ENCODE measurements at regions not wholly inside any gene's neighbourhood (a gene's known extent, or its start where the extent isn't known, plus 50 kb on each side); places are given as distances from the start of the nearest gene placed in this dataset.
A peak's percentile ranks its signal among the peaks of the same experiment; 100 is the strongest.

GRCh38 chr16:24667244-24667764 lies 62.1 kb upstream of the TNRC6A start:
- no peaks in the 10 kb centered on the region for H3K36me3 ChIP-seq (ENCODE audit: insufficient read depth, low read length)
- no peak overlapping the region for H3K4me2 ChIP-seq (ENCODE audit: insufficient read depth, low read length)
- no peak overlapping the region for H3K4me3 ChIP-seq (ENCODE audit: insufficient read depth, low read length)
- H3K27ac ChIP-seq (ENCODE audit: low read depth, low read length), result no peak overlapping the region
- peaks cover 25% of the 10 kb centered on the region for H3K4me1 ChIP-seq (ENCODE audit: insufficient read depth, low read length)
- H3K79me2 ChIP-seq (ENCODE audit: insufficient read depth, low read length), result no peaks in the 10 kb centered on the region
- H3K9me3 ChIP-seq (ENCODE audit: low read depth, low read length), result no peaks in the 10 kb centered on the region
- peak overlapping the region; percentile 48 for H2AFZ ChIP-seq (ENCODE audit: low read length)
- no peaks in the 10 kb centered on the region for H4K20me1 ChIP-seq (ENCODE audit: insufficient read depth, low read length)
- no peaks in the 10 kb centered on the region for H3K27me3 ChIP-seq (ENCODE audit: insufficient read depth, low read length)
- no peak for DNase-seq (ENCODE audit: insufficient read length, low spot score, missing footprints)
- TF ChIP-seq CTCF (IDR thresholded peaks at IDR 0.05; ENCODE audit: extremely low read depth, low read depth, low read length), result no peak

GRCh38 chr16:24668481-24669061 lies 60.9 kb upstream of the TNRC6A start:
- Histone ChIP-seq H3K36me3 (ENCODE audit: insufficient read depth, low read length) (no peaks in the 10 kb centered on the region), H3K9me3 (ENCODE audit: low read depth, low read length) (no peaks in the 10 kb centered on the region), H3K4me3 (ENCODE audit: insufficient read depth, low read length) (peak overlapping the region; percentile 13), H4K20me1 (ENCODE audit: insufficient read depth, low read length) (no peaks in the 10 kb centered on the region), H3K27me3 (ENCODE audit: insufficient read depth, low read length) (no peaks in the 10 kb centered on the region), H3K4me2 (ENCODE audit: insufficient read depth, low read length) (peak overlapping the region; percentile 49), H3K27ac (ENCODE audit: low read depth, low read length) (peak overlapping the region; percentile 94), H3K79me2 (ENCODE audit: insufficient read depth, low read length) (no peaks in the 10 kb centered on the region), H2AFZ (ENCODE audit: low read length) (peak overlapping the region; percentile 73), H3K4me1 (ENCODE audit: insufficient read depth, low read length) (peaks cover 25% of the 10 kb centered on the region)
- DNase-seq (ENCODE audit: insufficient read length, low spot score, missing footprints), result peak; percentile 49
- TF ChIP-seq CTCF (IDR thresholded peaks at IDR 0.05; ENCODE audit: extremely low read depth, low read depth, low read length), result no peak

GRCh38 chr16:24670623-24671454 lies 58.6 kb upstream of the TNRC6A start:
- Histone ChIP-seq H3K4me3 (ENCODE audit: insufficient read depth, low read length) (peak overlapping the region; percentile 53), H3K36me3 (ENCODE audit: insufficient read depth, low read length) (no peaks in the 10 kb centered on the region), H3K27me3 (ENCODE audit: insufficient read depth, low read length) (no peaks in the 10 kb centered on the region), H3K79me2 (ENCODE audit: insufficient read depth, low read length) (no peaks in the 10 kb centered on the region), H3K9me3 (ENCODE audit: low read depth, low read length) (no peaks in the 10 kb centered on the region), H3K27ac (ENCODE audit: low read depth, low read length) (peak overlapping the region; percentile 61), H2AFZ (ENCODE audit: low read length) (peak overlapping the region; percentile 45), H4K20me1 (ENCODE audit: insufficient read depth, low read length) (no peaks in the 10 kb centered on the region), H3K4me2 (ENCODE audit: insufficient read depth, low read length) (peak overlapping the region; percentile 67), H3K4me1 (ENCODE audit: insufficient read depth, low read length) (peaks cover 25% of the 10 kb centered on the region)
- peak; percentile 92 for DNase-seq (ENCODE audit: insufficient read length, low spot score, missing footprints)
- TF ChIP-seq CTCF (IDR thresholded peaks at IDR 0.05; ENCODE audit: extremely low read depth, low read depth, low read length), result no peak

- Histone ChIP-seq H3K4me2 (ENCODE audit: insufficient read depth, low read length) (peak overlapping the region; percentile 67), H3K36me3 (ENCODE audit: insufficient read depth, low read length) (no peaks in the 10 kb centered on the region), H3K4me1 (ENCODE audit: insufficient read depth, low read length) (peaks cover 25% of the 10 kb centered on the region), H2AFZ (ENCODE audit: low read length) (peak overlapping the region; percentile 45), H3K27me3 (ENCODE audit: insufficient read depth, low read length) (no peaks in the 10 kb centered on the region), H3K9me3 (ENCODE audit: low read depth, low read length) (no peaks in the 10 kb centered on the region), H3K4me3 (ENCODE audit: insufficient read depth, low read length) (no peak overlapping the region), H3K79me2 (ENCODE audit: insufficient read depth, low read length) (no peaks in the 10 kb centered on the region), H4K20me1 (ENCODE audit: insufficient read depth, low read length) (no peaks in the 10 kb centered on the region), H3K27ac (ENCODE audit: low read depth, low read length) (peak overlapping the region; percentile 61)
- no peak for DNase-seq (ENCODE audit: insufficient read length, low spot score, missing footprints)
- peak; percentile 5 for TF ChIP-seq CTCF (IDR thresholded peaks at IDR 0.05; ENCODE audit: extremely low read depth, low read depth, low read length)
These were observed 57.9 kb upstream of the TNRC6A start for GRCh38 chr16:24671455-24671954.
